IMR-90 (cell line): ENCODE measurements at regions not wholly inside any gene's neighbourhood (a gene's known extent, or its start where the extent isn't known, plus 50 kb on each side); places are given as distances from the start of the nearest gene placed in this dataset.

Experiments used
- ATAC-seq: fragments of 200-7000 bp; cut with Tn5 transposase; 2 replicates; pipeline ENCODE4 v1.9.1; 2020; ENCODE audit warnings: low read depth, mild to moderate bottlenecking, moderate library complexity
- BruUV-seq: library from RNA; stranded (reverse); fragments of 400-500 nt; replicated peaks from 2 replicates; lab custom pipeline; 2021; lab: Mats Ljungman, UMichigan
- CTCF ChIA-PET: fragments of 300-600 bp; formaldehyde crosslinking; extraction: SDS; loops from one replicate; lab custom pipeline; 2021; ENCODE audit warnings: antibody characterized with exemption; lab: Yijun Ruan, JAX
- POLR2A ChIA-PET: fragments of 300-600 bp; sonication (Branson Sonifier 250); formaldehyde crosslinking; loops from one replicate; lab custom pipeline; 2022; ENCODE audit warnings: antibody characterized with exemption; ENCODE audit not compliant: unreplicated experiment; lab: Charles Lee
- DNase-seq: peaks from one replicate; pipeline ENCODE4 v3.0.0; 2013
- H2AFZ ChIP-seq: replicated peaks from 2 replicates; pipeline ENCODE3; 2013; ENCODE audit warnings: low read length, mild to moderate bottlenecking; ENCODE audit not compliant: poor library complexity
- H2AK5ac ChIP-seq: 2 replicates; pipeline ENCODE4 v1.6.1; 2013; ENCODE audit warnings: low read depth, low read length, inconsistent platforms
- H2AK9ac ChIP-seq: replicated peaks from 2 replicates; pipeline ENCODE3; 2013; ENCODE audit warnings: mild to moderate bottlenecking, low read depth, low read length, moderate library complexity; ENCODE audit not compliant: poor library complexity
- H2BK120ac ChIP-seq: 2 replicates; pipeline ENCODE4 v1.6.1; 2013; ENCODE audit warnings: low read depth, low read length, inconsistent platforms
- H2BK15ac ChIP-seq: 3 replicates; pipeline ENCODE4 v1.6.1; 2013; ENCODE audit warnings: low read depth, low read length, inconsistent platforms
- H2BK20ac ChIP-seq: 2 replicates; pipeline ENCODE4 v1.6.1; 2013; ENCODE audit warnings: low read depth, mild to moderate bottlenecking, inconsistent platforms, low read length, moderate library complexity
- H2BK5ac ChIP-seq: 2 replicates; pipeline ENCODE4 v1.6.1; 2013; ENCODE audit warnings: mild to moderate bottlenecking, low read depth, low read length, inconsistent platforms; ENCODE audit not compliant: poor library complexity, severe bottlenecking
- H3K14ac ChIP-seq: replicated peaks from 2 replicates; pipeline ENCODE4 v1.6.1; 2013; ENCODE audit warnings: low read depth, low read length, inconsistent platforms
- H3K18ac ChIP-seq: 2 replicates; pipeline ENCODE4 v1.6.1; 2013; ENCODE audit warnings: low read depth, low read length, control low read depth
- H3K23ac ChIP-seq: 2 replicates; pipeline ENCODE4 v1.6.1; 2013; ENCODE audit warnings: low read depth, low read length, inconsistent platforms
- H3K27ac ChIP-seq: 2 replicates; pipeline ENCODE4 v1.5.1; 2013; ENCODE audit warnings: mild to moderate bottlenecking, control low read depth, low read length; ENCODE audit not compliant: insufficient read depth
- H3K27me3 ChIP-seq: 2 replicates; pipeline ENCODE4 v1.6.1; 2013; ENCODE audit warnings: low read length; ENCODE audit not compliant: control insufficient read depth, insufficient read depth
- H3K36me3 ChIP-seq: 2 replicates; pipeline ENCODE4 v1.6.1; 2013; ENCODE audit warnings: low read length, mixed read lengths; ENCODE audit not compliant: control insufficient read depth, insufficient read depth
- H3K4ac ChIP-seq: 2 replicates; pipeline ENCODE4 v1.6.1; 2013; ENCODE audit warnings: low read depth, low read length, inconsistent platforms
- H3K4me1 ChIP-seq: 2 replicates; pipeline ENCODE4 v1.6.1; 2013; ENCODE audit warnings: low read length, mixed read lengths; ENCODE audit not compliant: control insufficient read depth, insufficient read depth
- H3K4me2 ChIP-seq: 2 replicates; pipeline ENCODE4 v1.6.1; 2013; ENCODE audit warnings: low read depth, mild to moderate bottlenecking, control low read depth, low read length, moderate library complexity
- H3K4me3 ChIP-seq: 2 replicates; pipeline ENCODE4 v1.5.1; 2013; ENCODE audit warnings: low read depth, mild to moderate bottlenecking, control low read depth, low read length, moderate library complexity; ENCODE audit not compliant: insufficient read depth
- H3K56ac ChIP-seq: 2 replicates; pipeline ENCODE4 v1.6.1; 2013; ENCODE audit warnings: low read length, inconsistent platforms; ENCODE audit not compliant: insufficient read depth; ENCODE audit errors: extremely low read depth
- H3K79me1 ChIP-seq, 2 experiments: 2 replicates each; pipeline ENCODE4 v1.6.1; 2013; ENCODE audit warnings: low read length in 2 of 2, inconsistent platforms in 1 of 2, low read depth in 1 of 2
- H3K9ac ChIP-seq: 2 replicates; pipeline ENCODE4 v1.6.1; 2013; ENCODE audit warnings: low read depth, low read length, control low read depth
- H3K9me1 ChIP-seq: 2 replicates; pipeline ENCODE4 v1.6.1; 2013; ENCODE audit warnings: low read length, inconsistent platforms; ENCODE audit not compliant: insufficient read depth
- H3K9me3 ChIP-seq: 2 replicates; pipeline ENCODE4 v1.6.1; 2013; ENCODE audit warnings: low read length; ENCODE audit not compliant: control insufficient read depth, insufficient read depth
- H4K20me1 ChIP-seq: 2 replicates; pipeline ENCODE4 v1.6.1; 2013; ENCODE audit warnings: low read length, inconsistent platforms; ENCODE audit not compliant: insufficient read depth
- H4K5ac ChIP-seq: 2 replicates; pipeline ENCODE4 v1.6.1; 2013; ENCODE audit warnings: mild to moderate bottlenecking, low read depth, low read length, control low read depth
- H4K8ac ChIP-seq, 2 experiments: 2 replicates each; pipeline ENCODE4 v1.6.1; 2013; ENCODE audit warnings: low read depth in 2 of 2, low read length in 2 of 2, control low read depth in 1 of 2, inconsistent platforms in 1 of 2
- H4K91ac ChIP-seq: 2 replicates; pipeline ENCODE4 v1.6.1; 2013; ENCODE audit warnings: low read depth, low read length, inconsistent platforms; ENCODE audit not compliant: insufficient read depth
- BHLHE40 ChIP-seq: fragments of 150-350 bp; IDR thresholded peaks from 2 replicates; pipeline ENCODE4 v1.6.1; 2016; ENCODE audit warnings: mild to moderate bottlenecking, low read depth, low read length
- CEBPB ChIP-seq: IDR thresholded peaks from 2 replicates; pipeline ENCODE4 v1.6.1; 2012; ENCODE audit warnings: low read depth, low read length, improper control_type of control experiment
- CHD1 ChIP-seq: IDR thresholded peaks from 2 replicates; pipeline ENCODE4 v1.6.1; 2012; ENCODE audit warnings: low read depth, low read length, improper control_type of control experiment
- ELK1 ChIP-seq: fragments of 150-350 bp; IDR thresholded peaks from 2 replicates; pipeline ENCODE4 v1.6.1; 2016; ENCODE audit warnings: low read depth, mild to moderate bottlenecking, low read length, moderate library complexity, borderline replicate concordance
- FOS ChIP-seq: fragments of 150-350 bp; IDR thresholded peaks from 2 replicates; pipeline ENCODE4 v1.6.1; 2016; ENCODE audit warnings: low read depth, low read length
- MAFK ChIP-seq: IDR thresholded peaks from 2 replicates; pipeline ENCODE4 v1.6.1; 2012; ENCODE audit warnings: low read depth, low read length, improper control_type of control experiment
- MAZ ChIP-seq: IDR thresholded peaks from 2 replicates; pipeline ENCODE4 v1.6.1; 2012; ENCODE audit warnings: low read depth, mild to moderate bottlenecking, low read length, improper control_type of control experiment, moderate library complexity, borderline replicate concordance
- POLR2A ChIP-seq: IDR thresholded peaks from 2 replicates; pipeline ENCODE4 v1.6.1; 2012; ENCODE audit warnings: mild to moderate bottlenecking, low read depth, low read length
- SMC3 ChIP-seq: fragments of 150-350 bp; IDR thresholded peaks from 2 replicates; pipeline ENCODE4 v1.6.1; 2016; ENCODE audit warnings: low read depth, mild to moderate bottlenecking, antibody characterized with exemption, low read length, moderate library complexity
- USF2 ChIP-seq: fragments of 150-350 bp; IDR thresholded peaks from 2 replicates; pipeline ENCODE4 v1.6.1; 2017; ENCODE audit warnings: mild to moderate bottlenecking, antibody characterized with exemption, low read length, low read depth
- WGBS, 2 experiments: methylation state at CpG; one replicate each; pipeline versions ENCODE4 v1.1.5 to v1.1.7; 2013; ENCODE audit warnings: missing lambda C conversion rate in 2 of 2; ENCODE audit not compliant: insufficient read length in 1 of 2; ENCODE audit errors: extremely low coverage in 2 of 2; 5-methylcytosine and 5-hydroxymethylcytosine counted together
- dilution Hi-C: fragments of 300-500 bp; cut with HindIII; formaldehyde crosslinking; loops from one replicate; pipeline ENCODE4 v1.14.3; 2018; ENCODE audit warnings: low sequenced_read_pairs; ENCODE audit not compliant: unreplicated experiment
- in situ Hi-C: fragments of 300-500 bp; cut with MboI; formaldehyde crosslinking; loops from 3 replicates; pipeline ENCODE4 v1.14.3; 2019; ENCODE audit warnings: low sequenced_read_pairs, inconsistent platforms, mixed read lengths
- intact Hi-C: fragments of 100-400 bp; cut with micrococcal nuclease; formaldehyde crosslinking; loops from 2 replicates; pipeline ENCODE4 v1.10.0; 2022

GRCh38 chr11:28505232-28505631, 397.0 kb downstream of the METTL15 start:
- in situ Hi-C loops (no loop called here), dilution Hi-C loops (no loop called here), intact Hi-C loops (no loop called here)
- H3K14ac ChIP-seq = no peak overlapping the region
- no peak overlapping the region for H3K4ac ChIP-seq
- H3K27me3 ChIP-seq = no peaks in the 10 kb centered on the region
- ChIA-PET CTCF (interaction anchor here (0.6 kb wide), 1 partner anchor 284 kb away, joined by 3 read pairs; no protein-coding TSS in a partner anchor), POLR2A (interaction anchor here (0.7 kb wide), 1 partner anchor 667 kb away, joined by 4 read pairs; no protein-coding TSS in a partner anchor)
- H3K18ac ChIP-seq = no peak overlapping the region
- no peaks in the 10 kb centered on the region for H3K9me3 ChIP-seq
- no peak overlapping the region for H3K4me2 ChIP-seq
- DNase-seq (no peak), ATAC-seq (no peak)
- H3K4me1 ChIP-seq = no peaks in the 10 kb centered on the region
- no peak overlapping the region for H2BK5ac ChIP-seq
- H3K9ac ChIP-seq = no peak overlapping the region
- no peaks in the 10 kb centered on the region for H3K9me1 ChIP-seq
- BruUV-seq = no TSS peak
- H2AFZ ChIP-seq = no peak overlapping the region
- no peak overlapping the region for H3K23ac ChIP-seq
- H2AK9ac ChIP-seq = no peak overlapping the region
- H4K20me1 ChIP-seq = no peaks in the 10 kb centered on the region
- no peak overlapping the region for H2BK15ac ChIP-seq
- H3K27ac ChIP-seq = no peak overlapping the region
- no peaks in the 10 kb centered on the region for H3K36me3 ChIP-seq
- H2BK20ac ChIP-seq = no peak overlapping the region
- WGBS, 2 experiments = 40% methylated on average over 2 of the region's 3 CpGs; no CpG with 5 or more reads in 1 of the 2 experiments
- no peaks in the 10 kb centered on the region for H3K79me1 ChIP-seq
- no peak overlapping the region for H4K91ac ChIP-seq
- no peak overlapping the region for H2BK120ac ChIP-seq
- no peak overlapping the region for H3K4me3 ChIP-seq
- TF ChIP-seq CHD1 (no peak), CEBPB (no peak), FOS (no peak), ELK1 (no peak), SMC3 (no peak), POLR2A (no peak), BHLHE40 (no peak), MAZ (no peak), MAFK (no peak), USF2 (no peak)
- H4K8ac ChIP-seq = no peak overlapping the region
- no peak overlapping the region for H4K5ac ChIP-seq
- H3K56ac ChIP-seq = no peak overlapping the region
- no peak overlapping the region for H2AK5ac ChIP-seq
